Stimulated activated CD4-positive, alpha-beta T cell treated with anti-CD3 and anti-CD28 coated beads, Interleukin-2, amount 100 ng/mL, for 4 hours (primary cell): ENCODE measurements at regions not wholly inside any gene's neighbourhood (a gene's known extent, or its start where the extent isn't known, plus 50 kb on each side); places are given as distances from the start of the nearest gene placed in this dataset.

Experiments used
- DNase-seq: peaks from one replicate; pipeline ENCODE4 v3.0.0-alpha.2; 2020; ENCODE audit warnings: low read depth

DNA sequence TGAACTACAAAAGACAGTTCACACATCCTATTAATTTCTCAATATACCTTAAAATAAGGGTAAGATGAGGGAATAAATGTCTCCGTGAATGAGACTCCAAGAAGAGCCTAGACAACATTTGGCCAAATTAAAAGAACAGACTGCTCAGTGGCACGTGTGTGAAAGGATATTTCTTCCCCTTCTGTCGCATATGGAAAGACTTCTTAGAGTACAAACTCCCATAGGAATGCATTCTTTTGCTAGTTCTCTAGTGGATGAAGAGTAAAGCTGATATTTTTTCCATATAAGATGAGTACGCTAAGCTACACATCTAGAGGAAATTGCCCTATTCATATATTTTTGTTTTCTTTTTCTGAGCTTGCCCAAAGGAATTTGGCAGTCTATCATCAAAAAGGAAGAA, 710.0 kb upstream of the ID2 start:
- no peak for DNase-seq

GRCh38 chr2:7972670-7973069, 709.2 kb upstream of the ID2 start:
- no peak for DNase-seq

- no peak for DNase-seq
Observed at GRCh38 chr2:7973801-7974480, 707.9 kb upstream of the ID2 start.

DNA sequence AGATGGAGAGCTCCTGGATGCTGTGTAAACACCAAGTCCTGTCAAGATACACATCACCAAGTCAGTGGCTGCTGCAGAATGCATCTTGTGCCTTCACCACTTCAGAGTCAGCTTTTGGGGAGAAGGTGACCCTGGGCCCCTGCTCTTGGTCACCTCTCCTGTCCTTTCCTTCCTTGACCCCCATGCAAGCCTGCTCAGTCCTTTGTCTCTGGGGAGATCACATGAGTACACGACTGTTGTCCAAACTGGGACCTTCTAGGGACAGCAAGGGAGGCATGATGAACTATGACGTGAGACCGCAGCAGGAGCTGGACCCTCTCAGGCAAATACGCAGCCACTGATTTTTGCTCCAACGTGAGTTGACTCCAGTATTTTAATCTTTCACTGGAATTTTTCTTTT, 706.9 kb upstream of the ID2 start:
- DNase-seq: no peak

- no peak for DNase-seq
Observed at GRCh38 chr2:7976206-7976605, 705.6 kb upstream of the ID2 start.

GRCh38 chr2:7977981-7978380, 703.9 kb upstream of the ID2 start:
- DNase-seq: no peak

GRCh38 chr2:7982054-7982453, 699.8 kb upstream of the ID2 start:
- DNase-seq: no peak

- no peak for DNase-seq
Observed at GRCh38 chr2:7983451-7983850, 698.4 kb upstream of the ID2 start.

GRCh38 chr2:7983912-7984311, 697.9 kb upstream of the ID2 start:
- DNase-seq: no peak

- DNase-seq: no peak
Observed at GRCh38 chr2:7984693-7985353, 697.0 kb upstream of the ID2 start.

GRCh38 chr2:7986431-7986830, 695.4 kb upstream of the ID2 start:
- no peak for DNase-seq

GRCh38 chr2:7987992-7988391, 693.9 kb upstream of the ID2 start:
- DNase-seq: no peak

GRCh38 chr2:7988440-7988839, 693.4 kb upstream of the ID2 start:
- DNase-seq: no peak

DNA sequence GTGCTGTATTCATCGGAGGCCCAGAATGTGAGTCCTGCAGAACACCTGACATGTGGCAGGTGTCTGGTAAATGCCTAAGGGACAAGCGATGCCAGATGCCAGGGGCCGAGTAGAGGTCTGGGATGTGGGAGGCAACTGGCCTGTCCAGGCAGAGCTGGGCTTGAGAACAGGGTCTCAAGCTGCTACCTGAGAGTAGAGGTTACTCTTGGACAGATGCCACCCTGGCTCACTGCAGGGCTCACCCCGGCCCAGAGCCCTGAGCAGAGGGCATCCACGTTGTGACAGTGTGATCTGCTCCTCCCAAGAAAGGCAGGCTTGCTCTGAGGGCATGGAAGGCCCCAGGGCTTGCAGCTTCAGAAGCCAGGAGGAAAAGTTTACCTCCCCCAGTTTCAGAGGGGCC, 692.0 kb upstream of the ID2 start:
- no peak for DNase-seq

DNA sequence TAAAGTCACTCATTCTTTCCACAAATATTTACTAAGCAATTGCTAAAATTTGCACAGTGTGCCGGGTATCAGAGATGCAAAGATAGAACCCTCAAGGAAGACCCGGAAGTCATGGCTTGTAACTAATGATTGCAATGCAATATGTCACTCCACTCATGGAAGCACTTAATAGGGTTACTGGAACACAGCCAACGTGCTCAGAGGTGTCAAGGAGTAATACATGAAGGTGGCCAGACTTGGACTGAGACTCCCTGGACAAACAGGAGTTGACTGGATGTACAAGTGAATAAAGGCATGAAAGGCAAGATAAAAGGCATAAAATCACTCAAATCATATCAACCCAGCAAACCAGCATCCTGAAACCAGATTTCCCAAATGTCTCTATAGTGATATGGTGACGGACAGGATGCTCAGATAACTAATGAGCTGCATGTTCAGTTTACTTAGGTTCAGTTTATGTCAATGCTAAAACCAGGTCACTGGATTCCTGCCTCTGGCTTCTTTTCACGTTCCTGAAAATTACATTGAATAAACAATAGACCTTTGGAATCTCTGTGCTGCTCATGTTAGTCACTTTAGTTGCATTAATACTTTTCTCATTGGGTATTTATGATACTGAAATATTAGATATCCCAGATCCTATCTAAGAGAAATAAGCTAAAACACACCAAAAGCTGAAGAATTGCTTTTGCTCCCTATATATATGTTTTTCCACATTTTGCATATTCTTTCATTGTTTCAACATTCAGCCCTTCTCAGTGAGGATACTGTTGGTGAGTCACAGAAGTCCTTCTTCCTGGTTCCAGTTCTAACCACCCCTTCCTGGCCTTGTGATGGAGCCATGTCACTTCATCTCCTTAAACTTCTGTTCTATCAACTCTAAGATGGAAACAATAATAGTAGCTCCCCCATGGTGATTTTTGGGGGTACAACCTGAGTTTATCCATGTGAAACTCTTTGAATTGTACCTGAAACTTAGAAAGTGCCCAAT, 688.9 kb upstream of the ID2 start:
- DNase-seq: no peak

DNA sequence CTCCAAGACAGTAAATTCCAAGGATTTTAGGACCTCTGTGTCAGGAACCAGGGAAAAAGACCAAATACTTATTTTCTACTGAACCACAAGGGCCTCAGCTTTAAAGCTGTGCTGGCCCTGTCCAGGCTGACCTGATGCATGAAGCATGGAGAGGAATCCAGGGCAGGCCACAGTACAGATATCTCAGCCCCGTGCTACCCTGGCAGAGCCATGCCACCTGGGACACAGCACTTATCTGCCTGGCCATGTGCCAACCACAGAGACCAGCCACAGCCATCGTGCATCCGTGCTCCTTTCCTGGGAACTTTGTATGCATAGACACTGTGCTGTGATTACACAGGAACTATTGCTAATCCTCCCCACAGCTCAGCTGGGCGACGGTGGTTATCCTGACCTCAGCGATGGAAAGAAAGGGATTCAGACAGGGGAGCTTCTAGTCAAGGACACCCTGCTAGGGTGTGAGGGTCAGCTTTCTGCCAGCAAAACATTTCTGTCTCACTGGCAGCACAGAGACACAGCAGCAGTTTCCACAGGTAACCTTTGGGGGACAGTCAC, 687.4 kb upstream of the ID2 start:
- DNase-seq: no peak

DNA sequence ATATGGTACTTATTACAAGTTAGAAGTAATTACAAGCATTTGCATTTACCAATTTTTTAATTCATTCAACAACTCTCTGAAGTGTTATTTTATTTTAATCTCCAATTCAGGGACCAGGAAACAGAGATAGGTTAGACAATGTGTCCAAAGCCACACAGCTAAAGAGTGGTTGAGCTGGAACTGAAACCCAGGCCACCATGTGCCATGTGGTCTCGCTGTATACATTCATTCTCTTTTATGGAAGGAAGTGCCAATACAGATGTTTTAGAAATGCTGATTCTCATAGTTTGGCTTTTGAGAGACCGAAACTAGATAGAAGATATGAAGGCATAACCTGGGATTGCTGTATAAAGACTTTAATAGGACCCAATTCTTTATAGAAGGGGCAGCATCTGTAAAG, 684.6 kb upstream of the ID2 start:
- no peak for DNase-seq

DNA sequence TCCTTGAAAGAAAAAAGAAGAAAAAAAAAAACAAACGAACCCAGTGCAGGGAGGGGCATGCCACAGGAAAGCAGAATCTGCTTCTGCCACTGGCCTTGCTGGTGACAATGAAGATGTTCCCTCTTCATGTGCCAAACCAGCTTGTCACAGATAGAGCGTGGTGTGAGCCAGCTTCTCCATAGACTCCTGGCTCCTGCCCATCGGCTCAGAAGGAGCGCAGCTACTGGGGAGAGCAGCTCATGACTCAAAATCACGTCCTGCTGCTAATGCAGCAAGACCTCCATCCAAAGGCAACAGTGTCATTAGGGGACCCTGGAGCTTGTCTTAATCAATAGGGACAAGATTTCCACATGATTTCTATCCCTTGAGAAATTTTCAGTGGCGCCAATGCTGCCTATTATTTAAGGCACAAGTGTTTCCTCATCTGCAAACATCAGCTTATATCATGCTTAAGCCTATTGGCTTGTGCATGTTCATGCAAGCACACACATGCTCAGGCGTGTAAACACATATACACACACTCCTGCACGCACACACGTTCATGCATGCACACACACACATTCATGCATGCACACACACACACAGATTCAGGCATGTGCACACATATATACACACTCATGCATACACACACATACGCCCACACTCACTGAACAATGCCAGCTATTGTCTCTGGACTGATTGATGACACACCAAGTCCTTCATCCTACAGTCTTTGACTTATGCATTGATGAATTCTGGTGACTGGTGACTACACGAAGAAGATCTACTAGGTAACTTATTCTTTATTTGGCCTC, 682.0 kb upstream of the ID2 start:
- DNase-seq: no peak

DNA sequence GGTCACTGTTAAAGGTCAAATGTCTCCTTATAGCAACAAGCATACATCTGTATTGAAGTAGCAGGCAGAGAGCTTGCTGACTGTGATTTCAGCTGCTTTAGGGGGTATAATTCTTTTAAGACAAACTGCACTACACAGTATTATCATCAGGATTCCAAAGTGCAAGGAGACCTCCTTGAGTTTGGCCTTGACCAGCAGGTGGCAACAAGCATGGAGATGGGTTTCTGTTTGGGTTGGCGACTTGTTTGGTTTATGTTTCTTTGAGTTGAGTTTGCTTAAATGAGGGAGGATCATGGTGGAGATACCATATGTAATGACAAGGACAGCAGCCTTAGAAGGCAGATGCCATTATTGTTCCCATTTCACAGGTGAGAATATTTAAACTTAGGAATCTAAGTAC, 681.0 kb upstream of the ID2 start:
- no peak for DNase-seq

GRCh38 chr2:8002765-8003393, 679.0 kb upstream of the ID2 start:
- no peak for DNase-seq

GRCh38 chr2:8003462-8004075, 678.3 kb upstream of the ID2 start:
- no peak for DNase-seq
